Embryonic facial prominence (tissue), 1 donor: ENCODE measurements at regions not wholly inside any gene's neighbourhood (a gene's known extent, or its start where the extent isn't known, plus 50 kb on each side); places are given as distances from the start of the nearest gene placed in this dataset.
"Not testable (repeated sequence)": the region's sequence is repeated elsewhere in the genome, so short reads cannot be mapped to it uniquely, and the experiment has no call there.

Experiments
- DNase-seq: peaks from one replicate; pipeline ENCODE4 v3.0.0-alpha.2; 2016; ENCODE audit errors: extremely low spot score

- no peak for DNase-seq
These were observed 83.6 kb downstream of the PLEKHG1 start for GRCh38 chr6:150683320-150683719.

- no peak for DNase-seq
These were observed 84.5 kb downstream of the PLEKHG1 start for GRCh38 chr6:150684161-150684560.

GRCh38 chr6:150684714-150685459, 85.2 kb downstream of the PLEKHG1 start:
- no peak for DNase-seq

DNA sequence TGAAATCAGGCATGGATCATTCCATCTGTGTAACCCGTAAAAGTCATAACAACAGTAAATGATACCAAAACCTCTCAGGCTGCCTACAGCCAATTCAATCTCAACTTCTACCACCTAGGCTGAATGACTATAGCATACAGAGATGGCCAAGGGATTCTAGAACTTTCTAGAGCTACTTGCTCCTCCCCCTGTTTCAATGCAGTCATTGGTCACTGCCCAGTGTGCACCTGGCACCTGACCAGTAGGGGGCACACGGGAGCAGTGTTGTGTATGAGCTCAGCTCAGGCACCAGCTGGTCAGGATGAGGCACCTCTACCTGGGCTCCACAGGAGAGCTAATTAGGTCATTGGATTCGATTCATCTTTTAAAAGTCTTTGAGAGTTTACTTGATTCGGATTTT, 86.2 kb downstream of the PLEKHG1 start:
- no peak for DNase-seq

GRCh38 chr6:150686566-150686965, 86.9 kb downstream of the PLEKHG1 start:
- DNase-seq: no peak

DNA sequence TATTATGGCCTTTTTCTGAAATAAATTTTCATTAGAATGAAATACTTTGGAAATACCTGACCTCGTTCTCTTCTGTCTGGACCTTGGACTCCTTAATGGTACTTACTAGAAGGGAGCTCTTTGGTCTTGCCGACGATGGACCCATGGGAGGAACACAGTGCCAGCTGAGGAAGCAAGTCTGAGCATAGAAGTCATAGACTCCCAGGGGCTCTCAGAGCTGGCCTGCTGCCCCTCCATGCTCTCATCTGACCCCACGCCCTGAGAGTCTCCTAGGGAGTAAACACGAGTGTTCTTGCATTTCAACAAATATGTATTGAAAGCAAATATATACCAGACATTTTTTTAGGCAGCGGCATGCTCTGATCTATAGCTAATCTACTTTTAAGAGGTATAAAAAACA, 87.8 kb downstream of the PLEKHG1 start:
- DNase-seq: no peak

- DNase-seq: no peak
These were observed 90.4 kb downstream of the PLEKHG1 start for GRCh38 chr6:150689900-150690590.

GRCh38 chr6:150690681-150691080, 91.0 kb downstream of the PLEKHG1 start:
- DNase-seq: no peak

DNA sequence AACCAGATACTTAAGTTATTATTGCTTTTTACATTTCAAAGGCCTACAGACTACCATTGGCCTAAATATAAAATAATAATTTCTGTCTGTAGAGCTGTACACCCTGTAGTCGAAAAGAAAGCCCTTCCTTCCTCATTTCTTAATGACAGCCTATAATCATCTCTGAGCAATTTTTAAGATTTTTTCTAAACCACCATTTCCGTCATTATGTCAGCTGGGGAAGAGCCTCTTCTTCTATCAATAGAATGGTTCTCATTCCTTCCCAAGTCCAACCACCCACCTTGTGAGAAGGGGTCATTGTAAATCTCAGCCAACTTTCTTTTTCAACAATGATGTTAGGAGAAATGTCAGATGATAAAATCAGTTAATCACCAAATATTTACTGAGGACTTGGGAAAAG, 91.8 kb downstream of the PLEKHG1 start:
- no peak for DNase-seq

- DNase-seq: no peak
These were observed 92.9 kb downstream of the PLEKHG1 start for GRCh38 chr6:150692604-150693003.

DNA sequence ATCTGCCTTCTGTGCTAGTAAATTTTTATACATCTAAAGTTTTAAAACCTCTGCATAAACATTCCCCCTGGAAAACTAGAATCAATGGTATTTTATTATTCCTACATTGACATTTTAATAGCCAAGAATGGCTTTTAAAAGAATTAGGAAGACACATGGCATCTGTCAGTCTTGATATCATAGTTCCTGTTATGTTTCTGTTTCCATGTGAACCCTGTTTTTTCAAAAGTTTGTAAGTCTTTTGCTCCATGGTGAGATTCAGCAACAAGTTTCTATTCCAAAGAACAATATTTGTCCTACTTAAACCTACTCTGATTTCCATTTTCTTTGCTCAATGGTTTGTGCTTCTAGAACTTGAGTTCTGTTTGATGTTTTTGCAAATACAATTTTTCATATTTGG, 95.2 kb downstream of the PLEKHG1 start:
- DNase-seq: no peak

- no peak for DNase-seq
These were observed 96.0 kb downstream of the PLEKHG1 start for GRCh38 chr6:150695652-150696051.

GRCh38 chr6:150696190-150696589, 96.5 kb downstream of the PLEKHG1 start:
- DNase-seq: no peak

DNA sequence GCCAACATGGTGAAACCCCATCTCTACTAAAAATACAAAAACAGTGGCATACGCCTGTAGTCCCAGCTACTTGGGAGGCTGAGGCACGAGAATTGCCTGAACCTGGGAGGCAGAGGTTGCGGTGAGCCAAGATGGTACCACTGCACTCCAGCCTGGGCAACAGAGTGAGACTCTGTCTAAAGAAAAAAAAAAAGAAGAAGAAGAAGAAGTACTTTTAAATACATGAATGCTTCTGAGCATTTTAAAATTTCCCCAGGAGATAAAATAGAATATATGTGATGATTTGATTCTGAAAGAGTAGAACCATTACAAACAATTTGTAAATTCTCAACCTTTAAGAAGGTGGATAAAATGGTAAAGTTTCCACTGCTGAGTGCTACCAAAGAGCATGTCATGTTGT, 97.2 kb downstream of the PLEKHG1 start:
- not testable (repeated sequence) for DNase-seq

GRCh38 chr6:150697515-150697914, 97.8 kb downstream of the PLEKHG1 start:
- DNase-seq: no peak

DNA sequence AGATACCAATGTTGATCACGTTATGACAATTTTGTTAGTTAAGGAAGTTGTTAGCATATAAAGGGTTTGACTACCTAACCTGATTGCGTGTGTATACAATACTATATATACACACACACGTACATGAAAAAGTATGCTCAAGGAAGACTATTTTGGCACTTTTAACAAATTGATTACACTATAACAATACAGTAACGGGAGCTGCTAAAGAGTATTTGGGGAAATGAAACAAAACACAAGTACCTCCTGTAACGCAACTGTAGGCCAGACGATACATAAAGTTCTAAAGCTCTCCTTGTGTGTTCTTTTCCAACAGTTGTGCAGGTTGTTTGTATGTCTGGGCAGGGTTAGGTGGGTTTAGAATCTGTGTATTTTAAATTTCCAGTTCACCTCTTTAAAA, 98.7 kb downstream of the PLEKHG1 start:
- no peak for DNase-seq

GRCh38 chr6:150702675-150703074, 103.0 kb downstream of the PLEKHG1 start:
- no peak for DNase-seq

DNA sequence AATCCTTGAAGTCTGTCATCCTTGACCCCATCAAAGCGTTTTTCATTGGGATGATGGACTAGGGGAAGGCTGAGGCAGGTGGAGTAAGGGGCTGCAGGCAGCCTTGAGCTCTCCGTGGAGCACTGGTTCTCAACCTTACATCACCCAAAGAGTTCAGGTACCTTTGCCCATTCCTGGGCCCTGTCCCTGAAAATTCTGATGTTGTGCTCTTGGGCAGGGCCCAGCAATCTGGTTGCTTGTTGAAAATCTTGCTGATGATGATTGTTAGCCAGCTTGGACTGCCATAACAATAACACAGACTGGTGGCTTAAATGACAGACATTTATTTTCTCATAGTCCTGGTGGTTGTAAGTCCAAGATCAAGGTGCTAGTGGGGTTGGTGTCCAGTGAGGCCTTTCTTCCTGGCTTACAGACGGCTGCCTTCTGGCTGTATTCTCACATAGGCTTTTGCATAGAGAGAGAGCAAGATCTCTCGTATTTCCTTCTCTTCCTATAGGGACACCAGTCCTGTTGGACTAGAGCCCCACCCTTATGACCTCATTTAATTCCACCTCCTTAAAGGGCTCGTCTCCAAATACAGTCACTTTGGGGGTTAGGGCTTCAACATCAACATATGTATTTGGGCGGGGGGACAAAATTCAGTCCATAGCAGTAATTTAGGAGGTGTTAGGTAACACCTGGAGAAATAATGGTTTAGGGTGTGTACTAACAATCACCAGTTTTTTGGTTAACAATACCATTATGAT, 104.9 kb downstream of the PLEKHG1 start:
- DNase-seq: no peak

DNA sequence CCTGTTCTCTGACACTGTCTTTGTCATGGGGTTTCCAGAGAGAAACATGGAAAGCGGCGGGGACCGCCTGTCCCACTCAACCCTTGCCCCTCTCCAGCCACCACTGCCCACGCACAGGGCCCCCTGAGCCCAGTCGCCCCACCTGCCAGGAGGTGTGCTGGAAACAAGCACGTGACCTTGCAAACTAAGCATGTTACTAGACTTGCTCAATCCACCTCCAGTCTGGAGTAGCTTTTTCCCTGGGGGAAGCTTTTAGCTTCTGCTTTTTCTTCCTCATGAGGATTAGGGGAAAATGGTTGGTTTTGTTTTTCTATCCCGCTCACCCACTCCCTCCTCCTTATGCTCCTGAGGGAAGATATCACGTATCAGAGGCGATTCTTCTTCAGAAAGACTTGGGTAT, 105.7 kb downstream of the PLEKHG1 start:
- no peak for DNase-seq

DNA sequence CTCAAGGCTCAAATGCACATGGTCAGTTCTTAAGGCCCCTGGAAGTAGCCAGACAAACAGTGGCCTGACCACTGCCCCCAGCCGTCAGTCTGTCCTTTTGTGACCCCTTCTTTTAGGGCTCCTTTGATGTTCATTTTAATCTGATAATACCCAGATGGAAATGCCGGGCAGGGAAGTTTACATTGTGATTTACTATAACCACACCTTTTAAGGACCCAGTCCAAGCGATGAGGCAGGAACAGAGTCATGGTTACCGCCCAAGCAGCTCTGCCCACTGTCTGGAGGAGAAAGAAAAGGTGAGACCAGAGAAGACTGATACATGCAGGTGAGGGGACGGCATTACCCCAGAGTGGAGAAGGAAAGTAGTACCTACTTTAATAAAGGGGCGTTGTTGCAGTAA, 110.6 kb downstream of the PLEKHG1 start:
- DNase-seq: no peak

DNA sequence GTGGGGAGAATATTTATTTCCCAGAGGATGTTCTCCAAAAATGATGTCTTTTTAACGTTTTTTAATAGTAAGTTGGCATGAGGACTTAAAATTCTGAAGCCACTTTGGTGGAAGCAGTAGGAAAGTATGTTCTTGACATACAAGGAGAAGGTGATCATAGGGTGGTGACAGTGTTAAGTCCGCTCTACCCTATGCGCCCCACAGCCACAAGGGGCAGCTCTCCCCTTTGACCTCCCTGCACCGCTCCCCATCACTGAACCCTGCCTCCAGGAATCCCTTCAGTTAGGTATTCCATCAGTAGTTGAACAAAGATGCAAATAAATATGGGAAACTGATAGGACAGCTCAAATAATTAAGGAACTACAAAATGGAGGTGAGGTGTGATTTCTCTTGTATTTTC, 111.4 kb downstream of the PLEKHG1 start:
- DNase-seq: no peak

GRCh38 chr6:150711584-150712504, 112.2 kb downstream of the PLEKHG1 start:
- no peak for DNase-seq
